HepG2 (cell line): ENCODE measurements at regions not wholly inside any gene's neighbourhood (a gene's known extent, or its start where the extent isn't known, plus 50 kb on each side); places are given as distances from the start of the nearest gene placed in this dataset.

Source experiments
- ATAC-seq: fragments of 200-7000 bp; cut with Tn5 transposase; 3 replicates; pipeline ENCODE4 v1.9.1; 2020; ENCODE audit warnings: mild to moderate bottlenecking, moderate library complexity
- BruUV-seq: library from RNA; stranded (reverse); fragments of 400-500 nt; replicated peaks from 2 replicates; lab custom pipeline; 2021; lab: Mats Ljungman, UMichigan
- CTCF ChIA-PET: fragments of 300-600 bp; formaldehyde crosslinking; extraction: SDS; loops from one replicate; lab custom pipeline; 2021; ENCODE audit warnings: low total read pairs, inconsistent platforms, low intra/inter-chr PET ratio; lab: Yijun Ruan, JAX
- POLR2A ChIA-PET: fragments of 350-600 bp; sonication (Branson Sonifier 250); formaldehyde crosslinking; loops from one replicate; lab custom pipeline; 2020; ENCODE audit warnings: antibody characterized with exemption, inconsistent platforms; lab: Yijun Ruan, JAX
- DNase-seq: peaks from one replicate; pipeline ENCODE4 v3.0.0-alpha.2; 2015; ENCODE audit warnings: low spot score
- FAIRE-seq: peaks from 3 replicates; lab custom pipeline; 2011; peaks lifted over from hg19 to GRCh38; lab: Jason Lieb, UNC
- H2AFZ ChIP-seq: one replicate; pipeline ENCODE4 v1.6.1; 2011; ENCODE audit warnings: low read length, inconsistent platforms
- H3K27ac ChIP-seq: fragments of 300-600 bp; 3 replicates; pipeline ENCODE4 v1.8.0; 2011; ENCODE audit warnings: mixed run types, mild to moderate bottlenecking, mixed read lengths, low read length, inconsistent platforms; ENCODE audit not compliant: insufficient read depth; ENCODE audit errors: extremely low read length
- H3K27me3 ChIP-seq, 2 experiments: fragments of 200-600 bp in 1 of 2; 2 replicates in 1 of 2; 3 replicates in 1 of 2; pipeline versions ENCODE4 v1.6.0 to v1.8.0; 2011; ENCODE audit warnings: low read length in 2 of 2, mild to moderate bottlenecking in 2 of 2, moderate library complexity in 2 of 2, inconsistent platforms in 1 of 2; ENCODE audit not compliant: insufficient read depth in 2 of 2, control insufficient read depth in 1 of 2
- H3K36me3 ChIP-seq, 2 experiments: fragments of 200-600 bp in 1 of 2; replicated peaks in 1 of 2; 2 replicates in 1 of 2; 3 replicates in 1 of 2; pipeline versions ENCODE4 v1.5.1 to v1.8.0; 2011; ENCODE audit warnings: low read length in 2 of 2, inconsistent platforms in 1 of 2; ENCODE audit not compliant: insufficient read depth in 2 of 2, control insufficient read depth in 1 of 2
- H3K4me1 ChIP-seq: 2 replicates; pipeline ENCODE4 v1.5.1; 2012; ENCODE audit warnings: low read length, inconsistent platforms; ENCODE audit not compliant: insufficient read depth
- H3K4me2 ChIP-seq: 2 replicates; pipeline ENCODE4 v1.6.0; 2011; ENCODE audit warnings: low read depth, low read length, inconsistent platforms
- H3K4me3 ChIP-seq, 3 experiments: fragments of 200-600 bp in 1 of 3; sonication (generic), shearing (Covaris generic) in 1 of 3; replicated peaks in 1 of 3; 2 replicates each; pipeline ENCODE4 v1.5.1; 2011 to 2016; ENCODE audit warnings: low read length in 3 of 3, inconsistent platforms in 2 of 3, low read depth in 2 of 3, mild to moderate bottlenecking in 2 of 3, control low read depth in 1 of 3, mixed read lengths in 1 of 3; ENCODE audit not compliant: insufficient read depth in 1 of 3
- H3K79me2 ChIP-seq: one replicate; pipeline ENCODE4 v1.6.1; 2011; ENCODE audit warnings: low read length, inconsistent platforms; ENCODE audit not compliant: insufficient read depth
- H3K9ac ChIP-seq: 2 replicates; pipeline ENCODE4 v1.6.0; 2011; ENCODE audit warnings: mild to moderate bottlenecking, low read depth, low read length, inconsistent platforms; ENCODE audit not compliant: insufficient read depth
- H3K9me3 ChIP-seq: 2 replicates; pipeline ENCODE4 v1.5.1; 2012; ENCODE audit warnings: mild to moderate bottlenecking, low read length
- H4K20me1 ChIP-seq: 2 replicates; pipeline ENCODE4 v1.6.0; 2011; ENCODE audit warnings: inconsistent platforms, mild to moderate bottlenecking, low read length, moderate library complexity; ENCODE audit not compliant: insufficient read depth
- BHLHE40 ChIP-seq: IDR thresholded peaks from 2 replicates; pipeline ENCODE4 v1.6.1; 2011; ENCODE audit warnings: low read length, improper control_type of control experiment
- CHD4 ChIP-seq: fragments of 200-600 bp; sonication (generic); IDR thresholded peaks from 2 replicates; pipeline ENCODE4 v1.7.0; 2017; ENCODE audit warnings: mild to moderate bottlenecking, low read length, borderline replicate concordance
- DDIT3 ChIP-seq: sonication (generic); formaldehyde crosslinking; IDR thresholded peaks from 2 replicates; pipeline ENCODE4 v1.4.0; 2020; ENCODE audit warnings: mild to moderate bottlenecking, missing genetic modification reagents
- E2F2 ChIP-seq: sonication (generic); formaldehyde crosslinking; IDR thresholded peaks from 2 replicates; pipeline ENCODE4 v1.4.0; 2020; ENCODE audit warnings: missing genetic modification reagents, borderline replicate concordance
- GPBP1L1 ChIP-seq: sonication (generic); formaldehyde crosslinking; IDR thresholded peaks from 2 replicates; pipeline ENCODE4 v1.5.0; 2020; ENCODE audit warnings: mild to moderate bottlenecking, missing genetic modification reagents
- GTF2F1 ChIP-seq: fragments of 150-350 bp; IDR thresholded peaks from 2 replicates; pipeline ENCODE4 v1.6.1; 2014; ENCODE audit warnings: low read length
- HNRNPUL1 ChIP-seq: fragments of 200-400 bp; formaldehyde crosslinking; IDR thresholded peaks from 2 replicates; pipeline ENCODE4 v1.6.1; 2017; ENCODE audit warnings: low read depth, mild to moderate bottlenecking, low read length, moderate library complexity
- KLF6 ChIP-seq: IDR thresholded peaks from 2 replicates; pipeline ENCODE4 v1.8.0; 2016; ENCODE audit warnings: missing biosample characterization, missing genetic modification reagents
- NR2C2 ChIP-seq: sonication (generic); formaldehyde crosslinking; IDR thresholded peaks from 2 replicates; pipeline ENCODE4 v1.4.0; 2020; ENCODE audit warnings: missing genetic modification reagents, mild to moderate bottlenecking, moderate library complexity, borderline replicate concordance
- RAD51 ChIP-seq: fragments of 450-650 bp; IDR thresholded peaks from 2 replicates; pipeline ENCODE4 v1.6.1; 2016; ENCODE audit warnings: borderline replicate concordance
- RARG ChIP-seq: sonication (generic); formaldehyde crosslinking; IDR thresholded peaks from 2 replicates; pipeline ENCODE4 v1.4.0; 2020; ENCODE audit warnings: low read depth, mild to moderate bottlenecking, missing genetic modification reagents
- RORA ChIP-seq: sonication (generic); formaldehyde crosslinking; IDR thresholded peaks from 2 replicates; pipeline ENCODE4 v1.5.0; 2020; ENCODE audit warnings: mild to moderate bottlenecking, missing genetic modification reagents, moderate library complexity
- SYNCRIP ChIP-seq: fragments of 200-400 bp; formaldehyde crosslinking; IDR thresholded peaks from 2 replicates; pipeline ENCODE4 v1.6.1; 2018; ENCODE audit warnings: mild to moderate bottlenecking, low read depth, low read length; ENCODE audit not compliant: insufficient read depth
- TOPORS ChIP-seq: sonication (generic); formaldehyde crosslinking; IDR thresholded peaks from 2 replicates; pipeline ENCODE4 v1.8.0; 2023; ENCODE audit warnings: mild to moderate bottlenecking, missing genetic modification reagents
- ZNF180 ChIP-seq: sonication (generic); formaldehyde crosslinking; IDR thresholded peaks from 2 replicates; pipeline ENCODE4 v1.4.0; 2020; ENCODE audit warnings: low read depth, missing genetic modification reagents, borderline replicate concordance
- ZNF83 ChIP-seq: sonication (generic); formaldehyde crosslinking; IDR thresholded peaks from 2 replicates; pipeline ENCODE4 v1.4.0; 2020; ENCODE audit warnings: missing genetic modification reagents, mild to moderate bottlenecking, borderline replicate concordance
- ZNF839 ChIP-seq: sonication (generic); formaldehyde crosslinking; IDR thresholded peaks from 2 replicates; pipeline ENCODE4 v1.4.0; 2020; ENCODE audit warnings: missing genetic modification reagents, mild to moderate bottlenecking, borderline replicate concordance
- ZSCAN29 ChIP-seq: sonication (generic); formaldehyde crosslinking; conservative IDR thresholded peaks from 2 replicates; pipeline ENCODE4 v1.4.0; 2020; ENCODE audit warnings: mild to moderate bottlenecking, missing genetic modification reagents
- WGBS: methylation state at CpG from one replicate; pipeline ENCODE4 v1.1.6; 2017; ENCODE audit warnings: low lambda C conversion rate; 5-methylcytosine and 5-hydroxymethylcytosine counted together
- in situ Hi-C: cut with HindIII; loops from 2 replicates; pipeline ENCODE4 v1.10.0; 2017; ENCODE audit warnings: low pct_unique_long_range_greater_than_20kb; ENCODE audit not compliant: extremely low pct_ligation_motif_present
- intact Hi-C: fragments of 100-400 bp; cut with micrococcal nuclease; formaldehyde crosslinking; loops from one replicate; pipeline ENCODE4 v1.10.0; 2022; ENCODE audit not compliant: unreplicated experiment

- Histone ChIP-seq H3K27me3 (no peaks in the 10 kb centered on the region), H3K27ac (no peak overlapping the region), H4K20me1 (no peaks in the 10 kb centered on the region), H3K79me2 (no peaks in the 10 kb centered on the region), H3K4me1 (no peaks in the 10 kb centered on the region), H2AFZ (no peak overlapping the region), H3K9ac (no peak overlapping the region), H3K36me3 (no peaks in the 10 kb centered on the region), H3K4me2 (no peak overlapping the region), H3K4me3 (no peak overlapping the region), H3K9me3 (peaks cover 3% of the 10 kb centered on the region; the same call in 1 of the 2 replicates)
- no peak for ATAC-seq
- ChIA-PET POLR2A (no interaction called here), CTCF (no interaction called here)
- intact Hi-C loops (no loop called here), in situ Hi-C loops (no loop called here)
- no peak for DNase-seq
- TF ChIP-seq E2F2 (no peak), TOPORS (CRISPR knock-in tag) (no peak), KLF6 (CRISPR knock-in tag) (no peak), HNRNPUL1 (no peak), NR2C2 (CRISPR knock-in tag) (no peak), CHD4 (no peak), RORA (CRISPR knock-in tag) (no peak), ZNF180 (CRISPR knock-in tag) (no peak)
- BruUV-seq, result no TSS peak
- 0% methylated on average over 2 of the region's 2 CpGs for WGBS
- no peak for FAIRE-seq
Measured at GRCh38 chr16:64453646-64454045, 668.2 kb downstream of the CDH11 start.

- TF ChIP-seq GPBP1L1 (CRISPR knock-in tag) (no peak), SYNCRIP (no peak), RARG (no peak), RAD51 (no peak), GTF2F1 (no peak), ZNF83 (CRISPR knock-in tag) (no peak), BHLHE40 (no peak), ZSCAN29 (CRISPR knock-in tag) (no peak), DDIT3 (no peak), ZNF839 (CRISPR knock-in tag) (no peak)
- no peaks in the 10 kb centered on the region for H3K36me3 ChIP-seq
- H3K4me2 ChIP-seq, result no peak overlapping the region
- H3K4me1 ChIP-seq, result no peaks in the 10 kb centered on the region
- H3K27ac ChIP-seq, result no peak overlapping the region
- intact Hi-C loops (no loop called here), in situ Hi-C loops (no loop called here)
- DNase-seq (no peak), FAIRE-seq (no peak), ATAC-seq (no peak)
- H3K9ac ChIP-seq, result no peak overlapping the region
- ChIA-PET CTCF (no interaction called here), POLR2A (no interaction called here)
- H3K9me3 ChIP-seq, result peaks cover 3% of the 10 kb centered on the region
- no peaks in the 10 kb centered on the region for H4K20me1 ChIP-seq
- H2AFZ ChIP-seq, result no peak overlapping the region
- H3K79me2 ChIP-seq, result no peaks in the 10 kb centered on the region
- H3K27me3 ChIP-seq, result no peaks in the 10 kb centered on the region
- H3K4me3 ChIP-seq, result no peak overlapping the region
- BruUV-seq, result no TSS peak
Measured at GRCh38 chr16:64452446-64452845, 669.4 kb downstream of the CDH11 start.
